ENCODE measurements at regions not wholly inside any gene's neighbourhood (a gene's known extent, or its start where the extent isn't known, plus 50 kb on each side); places are given as distances from the start of the nearest gene placed in this dataset.

DNA sequence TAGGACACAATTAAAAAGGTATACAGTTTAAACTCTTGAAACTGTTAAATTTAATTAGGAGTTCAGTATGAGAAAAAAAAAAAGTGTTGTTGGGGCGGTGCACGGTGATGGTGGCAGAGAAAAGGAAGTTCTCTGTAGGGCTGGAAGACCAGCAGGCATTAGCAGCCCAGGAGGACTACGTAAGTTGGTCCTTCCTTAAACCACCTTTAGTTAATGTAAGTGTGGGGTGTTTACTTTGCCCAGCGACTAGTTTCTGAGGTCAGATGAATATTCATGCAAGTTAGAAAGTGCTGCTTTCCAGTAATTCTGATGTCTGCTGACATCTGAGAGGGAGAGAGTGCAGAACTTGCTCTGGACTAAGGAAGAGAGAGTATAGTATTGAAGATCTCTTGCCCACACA lies 54.9 kb downstream of the NKX2-1 start:
- Histone ChIP-seq H3K4me1 (no peaks in the 10 kb centered on the region), H3K27me3 (no peaks in the 10 kb centered on the region), H3K36me3 (no peaks in the 10 kb centered on the region), H3K9me3 (no peaks in the 10 kb centered on the region), H3K4me3 (no peak overlapping the region), H3K27ac (no peak overlapping the region)
- intact Hi-C loops (cut with DNase I): no loop called here
- 81 to 89% methylated on average over 4 of the region's 4 CpGs for WGBS, 2 donors
- TF ChIP-seq, protein P1, sequence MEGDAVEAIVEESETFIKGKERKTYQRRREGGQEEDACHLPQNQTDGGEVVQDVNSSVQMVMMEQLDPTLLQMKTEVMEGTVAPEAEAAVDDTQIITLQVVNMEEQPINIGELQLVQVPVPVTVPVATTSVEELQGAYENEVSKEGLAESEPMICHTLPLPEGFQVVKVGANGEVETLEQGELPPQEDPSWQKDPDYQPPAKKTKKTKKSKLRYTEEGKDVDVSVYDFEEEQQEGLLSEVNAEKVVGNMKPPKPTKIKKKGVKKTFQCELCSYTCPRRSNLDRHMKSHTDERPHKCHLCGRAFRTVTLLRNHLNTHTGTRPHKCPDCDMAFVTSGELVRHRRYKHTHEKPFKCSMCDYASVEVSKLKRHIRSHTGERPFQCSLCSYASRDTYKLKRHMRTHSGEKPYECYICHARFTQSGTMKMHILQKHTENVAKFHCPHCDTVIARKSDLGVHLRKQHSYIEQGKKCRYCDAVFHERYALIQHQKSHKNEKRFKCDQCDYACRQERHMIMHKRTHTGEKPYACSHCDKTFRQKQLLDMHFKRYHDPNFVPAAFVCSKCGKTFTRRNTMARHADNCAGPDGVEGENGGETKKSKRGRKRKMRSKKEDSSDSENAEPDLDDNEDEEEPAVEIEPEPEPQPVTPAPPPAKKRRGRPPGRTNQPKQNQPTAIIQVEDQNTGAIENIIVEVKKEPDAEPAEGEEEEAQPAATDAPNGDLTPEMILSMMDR (IDR thresholded peaks at IDR 0.05): no peak
- DNase-seq: no peak

DNA sequence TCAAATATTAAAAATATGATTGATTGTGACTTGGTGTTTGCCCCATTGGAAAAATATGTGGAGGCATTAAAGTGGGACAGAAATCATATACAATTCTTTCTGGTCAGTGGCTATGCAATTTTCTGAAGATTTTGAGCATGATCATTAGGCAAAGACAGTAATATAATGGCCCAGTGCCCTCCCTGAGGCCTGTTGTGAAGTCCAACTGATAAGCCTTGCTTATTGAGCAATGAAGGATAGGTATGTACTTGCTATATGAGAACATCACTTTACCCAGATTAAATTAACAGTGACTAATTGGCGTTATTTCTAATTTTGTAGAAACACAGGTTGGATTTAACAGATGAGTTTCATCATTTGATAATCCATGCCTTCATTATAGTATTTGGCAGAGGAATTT lies 57.1 kb downstream of the NKX2-1 start:
- Histone ChIP-seq H3K4me3 (no peak overlapping the region), H3K27ac (no peak overlapping the region), H3K4me1 (no peaks in the 10 kb centered on the region), H3K36me3 (no peaks in the 10 kb centered on the region), H3K9me3 (no peaks in the 10 kb centered on the region), H3K27me3 (no peaks in the 10 kb centered on the region)
- intact Hi-C loops (cut with DNase I): no loop called here
- 61 to 79% methylated on average over 1 of the region's 1 CpG for WGBS, 2 donors
- no peak for DNase-seq
- no peak for TF ChIP-seq POLR2A (IDR thresholded peaks at IDR 0.05)
- TF ChIP-seq, protein P1 (IDR thresholded peaks at IDR 0.05): no peak

GRCh38 chr14:36455241-36455627 lies 64.8 kb downstream of the NKX2-1 start:
- 56 to 87% methylated on average over 2 of the region's 2 CpGs for WGBS, 2 donors
- H3K27ac ChIP-seq: no peak overlapping the region

DNA sequence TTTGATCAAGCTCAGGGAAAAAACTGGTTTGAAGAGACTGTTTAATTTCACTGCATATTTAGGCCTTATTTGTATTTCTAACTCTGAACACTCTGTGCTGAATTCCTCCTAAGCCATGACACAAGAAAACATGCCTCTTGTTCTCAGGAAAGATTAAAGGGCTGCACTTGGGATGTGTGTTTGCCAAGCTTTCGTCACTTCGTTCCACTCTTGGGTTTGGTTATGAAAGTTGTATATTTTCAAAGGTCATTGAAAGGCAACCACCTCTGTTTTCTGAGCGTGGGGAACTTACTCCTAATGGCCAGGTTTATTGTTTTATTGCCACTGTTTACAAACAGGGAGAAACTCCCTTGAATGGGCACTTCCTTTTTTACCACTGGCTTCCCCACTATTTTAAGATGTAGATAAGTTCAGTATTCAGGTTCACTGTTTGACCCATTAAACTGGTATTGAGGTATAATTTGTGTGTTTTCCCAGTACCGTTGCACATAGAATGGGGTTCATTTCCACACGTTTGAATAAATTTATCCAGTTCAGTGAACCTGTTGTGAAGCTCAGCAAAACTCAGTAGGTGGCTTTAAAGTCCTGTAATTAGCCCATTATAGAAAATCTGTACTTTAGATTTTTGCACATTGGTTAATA lies 65.3 kb downstream of the NKX2-1 start:
- no peaks in the 10 kb centered on the region for H3K4me1 ChIP-seq
- no peak overlapping the region for H3K4me3 ChIP-seq
- TF ChIP-seq, protein P1 (IDR thresholded peaks at IDR 0.05): no peak
- no peak for TF ChIP-seq POLR2A (IDR thresholded peaks at IDR 0.05)
- H3K36me3 ChIP-seq: no peaks in the 10 kb centered on the region
- no peaks in the 10 kb centered on the region for H3K27me3 ChIP-seq
- H3K27ac ChIP-seq: no peak overlapping the region
- WGBS, 2 donors: 52% methylated on average over 5 of the region's 5 CpGs
- no peaks in the 10 kb centered on the region for H3K9me3 ChIP-seq
- intact Hi-C loops (cut with DNase I): no loop called here
- no peak for DNase-seq

More at GRCh38 chr14:36455241-36455627, 64.8 kb downstream of the NKX2-1 start:
- Histone ChIP-seq H3K27me3 (no peaks in the 10 kb centered on the region), H3K4me1 (no peaks in the 10 kb centered on the region), H3K36me3 (no peaks in the 10 kb centered on the region), H3K4me3 (no peak overlapping the region), H3K9me3 (no peaks in the 10 kb centered on the region)
- intact Hi-C loops (cut with DNase I): no loop called here
- TF ChIP-seq, protein P1 (IDR thresholded peaks at IDR 0.05): no peak
- no peak for TF ChIP-seq POLR2A (IDR thresholded peaks at IDR 0.05)
- DNase-seq: no peak

DNA sequence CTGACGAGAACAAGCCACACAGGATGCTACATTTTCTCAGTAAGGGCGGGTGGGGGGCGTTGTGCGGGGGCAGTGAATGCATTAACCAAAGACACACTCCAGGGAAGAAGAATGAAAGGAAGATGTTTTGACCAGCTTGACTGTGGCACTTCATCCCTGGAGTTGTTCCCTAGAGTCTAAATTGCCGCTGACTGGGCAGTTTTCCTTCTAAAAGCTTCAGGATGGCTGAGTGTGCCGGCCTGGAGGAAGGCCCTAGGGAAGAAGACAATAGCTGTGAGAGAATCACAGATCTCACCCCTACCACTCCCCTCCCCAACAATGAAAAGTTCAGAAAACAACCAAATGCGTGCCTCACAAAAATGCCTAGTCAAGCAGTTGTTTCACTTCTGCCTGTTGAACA lies 67.2 kb downstream of the NKX2-1 start:
- intact Hi-C loops (cut with DNase I): no loop called here
- Histone ChIP-seq H3K27ac (no peak overlapping the region), H3K4me1 (no peaks in the 10 kb centered on the region), H3K4me3 (no peak overlapping the region), H3K9me3 (no peaks in the 10 kb centered on the region), H3K27me3 (no peaks in the 10 kb centered on the region), H3K36me3 (no peaks in the 10 kb centered on the region)
- DNase-seq: no peak
- WGBS, 2 donors: 73 to 82% methylated on average over 7 of the region's 7 CpGs
- TF ChIP-seq, protein P1 (IDR thresholded peaks at IDR 0.05): no peak
- no peak for TF ChIP-seq POLR2A (IDR thresholded peaks at IDR 0.05)

Data from esophagus squamous epithelium (tissue), 5 donors.